GM23338 (cell line): ENCODE measurements at regions not wholly inside any gene's neighbourhood (a gene's known extent, or its start where the extent isn't known, plus 50 kb on each side); places are given as distances from the start of the nearest gene placed in this dataset.

ENCODE experiments used
- CREB1 ChIP-seq: fragments of 250-450 bp; sonication (Bioruptor Pico); IDR thresholded peaks from 2 replicates; pipeline ENCODE4 v1.5.0; 2020; ENCODE audit warnings: low read depth, mild to moderate bottlenecking, moderate library complexity
- CTCF ChIP-seq, 2 experiments: fragments of 200-600 bp in 1 of 2; sonication (generic) in 1 of 2; conservative IDR thresholded peaks; 2 replicates each; pipeline versions ENCODE4 v1.5.1 to v1.6.1; 2016 to 2017; ENCODE audit warnings: antibody characterized with exemption in 2 of 2, low read depth in 2 of 2, mild to moderate bottlenecking in 2 of 2, moderate library complexity in 1 of 2
- EZH2 ChIP-seq: fragments of 200-600 bp; sonication (generic); IDR thresholded peaks from one replicate; pipeline ENCODE4 v1.8.0; 2017; ENCODE audit warnings: antibody characterized with exemption, mild to moderate bottlenecking, low read depth; ENCODE audit not compliant: unreplicated experiment
- EZH2phosphoT487 ChIP-seq: fragments of 200-600 bp; sonication (generic); IDR thresholded peaks from one replicate; pipeline ENCODE4 v1.8.1; 2018; ENCODE audit warnings: antibody characterized with exemption; ENCODE audit not compliant: unreplicated experiment
- JUNB ChIP-seq: IDR thresholded peaks from one replicate; pipeline ENCODE4 v1.6.1; 2016; ENCODE audit warnings: antibody characterized with exemption; ENCODE audit not compliant: unreplicated experiment
- POLR2AphosphoS5 ChIP-seq: IDR thresholded peaks from 2 replicates; pipeline ENCODE4 v1.6.1; 2016; ENCODE audit warnings: antibody characterized with exemption, low read depth
- REST ChIP-seq: IDR thresholded peaks from one replicate; pipeline ENCODE4 v1.6.1; 2018; ENCODE audit warnings: antibody characterized with exemption; ENCODE audit not compliant: unreplicated experiment
- ZNF114 ChIP-seq: fragments of 250-450 bp; sonication (Bioruptor Pico); IDR thresholded peaks from 2 replicates; pipeline ENCODE4 v1.5.0; 2020; ENCODE audit warnings: mild to moderate bottlenecking, moderate library complexity

- TF ChIP-seq CTCF (conservative IDR thresholded peaks at IDR 0.05; ENCODE audit: low read depth in 2 of 2) (no peak), EZH2 (no peak), ZNF114 (CRISPR knock-in tag) (no peak), REST (no peak), CREB1 (no peak), POLR2AphosphoS5 (no peak), EZH2phosphoT487 (no peak), JUNB (no peak)
These were observed 456.9 kb upstream of the MGAT4C start for GRCh38 chr12:86713121-86713520.
